Sigmoid colon (tissue), 6 donors: ENCODE measurements at regions not wholly inside any gene's neighbourhood (a gene's known extent, or its start where the extent isn't known, plus 50 kb on each side); places are given as distances from the start of the nearest gene placed in this dataset.

ENCODE experiments used
- DNase-seq: peaks from one replicate; pipeline ENCODE4 v3.0.0-alpha.2; 2019
- H3K27ac ChIP-seq, 4 donors: fragments of 200-600 bp; sonication (generic); one replicate each; pipeline ENCODE4 v1.5.1; 2016 to 2019; ENCODE audit warnings: mild to moderate bottlenecking in 1 of 4
- H3K27me3 ChIP-seq, 3 donors: fragments of 200-600 bp; sonication (generic); one replicate each; pipeline ENCODE4 v1.5.1; 2019; ENCODE audit warnings: mild to moderate bottlenecking in 1 of 3
- H3K36me3 ChIP-seq, 4 donors: fragments of 200-600 bp; sonication (generic); one replicate each; pipeline ENCODE4 v1.5.1; 2016 to 2019
- H3K4me1 ChIP-seq, 4 donors: fragments of 200-600 bp; sonication (generic); one replicate each; pipeline ENCODE4 v1.5.1; 2017 to 2019
- H3K4me3 ChIP-seq, 4 donors: fragments of 200-600 bp; sonication (generic); one replicate each; pipeline ENCODE4 v1.5.1; 2017 to 2019; ENCODE audit warnings: mild to moderate bottlenecking in 2 of 4, moderate library complexity in 1 of 4
- H3K9me3 ChIP-seq, 4 donors: fragments of 200-600 bp in 3 of 4; sonication (generic) in 3 of 4; one replicate each; pipeline versions ENCODE4 v1.5.1 to v1.6.1; 2013 to 2019
- CTCF ChIP-seq, 4 experiments: fragments of 450-650 bp in 3 of 4; fragments of 200-600 bp in 1 of 4; IDR thresholded peaks; one replicate each; pipeline ENCODE4 v1.5.1; 2016 to 2019; ENCODE audit warnings: antibody characterized with exemption in 4 of 4, mild to moderate bottlenecking in 3 of 4, moderate library complexity in 2 of 4
- EP300 ChIP-seq, 4 donors: sonication (generic); formaldehyde crosslinking; IDR thresholded peaks; one replicate each; pipeline ENCODE4 v1.6.1; 2017; ENCODE audit warnings: antibody characterized with exemption in 4 of 4
- POLR2A ChIP-seq, 2 donors: fragments of 450-650 bp; IDR thresholded peaks; one replicate each; pipeline ENCODE4 v1.6.1; 2016; ENCODE audit warnings: antibody characterized with exemption in 2 of 2, mild to moderate bottlenecking in 2 of 2, moderate library complexity in 2 of 2
- POLR2AphosphoS5 ChIP-seq, 4 donors: sonication (generic); formaldehyde crosslinking; IDR thresholded peaks; one replicate each; pipeline ENCODE4 v1.6.1; 2017; ENCODE audit warnings: antibody characterized with exemption in 4 of 4
- WGBS, 2 donors: extraction: QIAGEN DNeasy Blood & Tissue Kit; methylation state at CpG; one replicate each; pipeline ENCODE4 v1.1.7; 2013; 5-methylcytosine and 5-hydroxymethylcytosine counted together
- intact Hi-C: fragments of 100-400 bp; cut with DNase I; formaldehyde crosslinking; loops from one replicate; pipeline ENCODE4 v1.15.1; 2023
- donor health status: healthy with polysubstance abuse.
- donor health status: healthy.

GRCh38 chr21:35485364-35485763 is 436.3 kb upstream of the RUNX1 start:
- TF ChIP-seq POLR2AphosphoS5 (IDR thresholded peaks at IDR 0.05) (no peak), POLR2A (IDR thresholded peaks at IDR 0.05) (no peak), CTCF (IDR thresholded peaks at IDR 0.05) (no peak), EP300 (IDR thresholded peaks at IDR 0.05) (no peak)
- no peaks in the 10 kb centered on the region for H3K4me1 ChIP-seq
- intact Hi-C loops: no loop called here
- H3K36me3 ChIP-seq: no peaks in the 10 kb centered on the region
- no peak overlapping the region for H3K27ac ChIP-seq
- DNase-seq: no peak
- H3K9me3 ChIP-seq: no peaks in the 10 kb centered on the region
- H3K4me3 ChIP-seq: no peak overlapping the region
- H3K27me3 ChIP-seq: no peaks in the 10 kb centered on the region
- whole genome bisulfite sequencing, 2 donors: 89 to 93% methylated on average over 2 of the region's 2 CpGs

GRCh38 chr21:35484851-35485250 is 435.7 kb upstream of the RUNX1 start:
- Histone ChIP-seq H3K27ac (no peak overlapping the region), H3K4me1 (no peaks in the 10 kb centered on the region), H3K27me3 (no peaks in the 10 kb centered on the region), H3K4me3 (no peak overlapping the region), H3K9me3 (peaks cover 0 to 2% (median 0%) of the 10 kb centered on the region in 4 donors), H3K36me3 (no peaks in the 10 kb centered on the region)
- TF ChIP-seq POLR2AphosphoS5 (IDR thresholded peaks at IDR 0.05) (no peak), POLR2A (IDR thresholded peaks at IDR 0.05) (no peak), EP300 (IDR thresholded peaks at IDR 0.05) (no peak), CTCF (IDR thresholded peaks at IDR 0.05) (no peak)
- DNase-seq: no peak
- intact Hi-C loops: no loop called here
- WGBS, 2 donors: 53 to 71% methylated on average over 2 of the region's 2 CpGs

- Histone ChIP-seq H3K4me1 (no peaks in the 10 kb centered on the region), H3K27me3 (no peaks in the 10 kb centered on the region), H3K9me3 (peaks cover 0 to 2% (median 0%) of the 10 kb centered on the region in 4 donors), H3K36me3 (no peaks in the 10 kb centered on the region), H3K4me3 (no peak overlapping the region), H3K27ac (no peak overlapping the region)
- no peak for DNase-seq
- intact Hi-C loops: no loop called here
- no peak for TF ChIP-seq POLR2A (IDR thresholded peaks at IDR 0.05)
- no peak for TF ChIP-seq CTCF (IDR thresholded peaks at IDR 0.05)
- no peak for TF ChIP-seq POLR2AphosphoS5 (IDR thresholded peaks at IDR 0.05)
- no peak for TF ChIP-seq EP300 (IDR thresholded peaks at IDR 0.05)
- WGBS, 2 donors: 94 to 98% methylated on average over 2 of the region's 2 CpGs
These were observed 434.9 kb upstream of the RUNX1 start for GRCh38 chr21:35484032-35484431.

GRCh38 chr21:35482933-35483662 is 434.0 kb upstream of the RUNX1 start:
- H3K9me3 ChIP-seq: peaks cover 0 to 2% (median 0%) of the 10 kb centered on the region in 4 donors
- no peaks in the 10 kb centered on the region for H3K36me3 ChIP-seq
- H3K27ac ChIP-seq: no peak overlapping the region
- H3K4me1 ChIP-seq: no peaks in the 10 kb centered on the region
- no peaks in the 10 kb centered on the region for H3K27me3 ChIP-seq
- TF ChIP-seq POLR2AphosphoS5 (IDR thresholded peaks at IDR 0.05) (no peak), EP300 (IDR thresholded peaks at IDR 0.05) (no peak), POLR2A (IDR thresholded peaks at IDR 0.05) (no peak), CTCF (IDR thresholded peaks at IDR 0.05) (no peak)
- WGBS, 2 donors: 62 to 65% methylated on average over 3 of the region's 3 CpGs
- DNase-seq: no peak
- no peak overlapping the region for H3K4me3 ChIP-seq
- intact Hi-C loops: no loop called here

GRCh38 chr21:35482096-35482495 is 433.0 kb upstream of the RUNX1 start:
- Histone ChIP-seq H3K27ac (no peak overlapping the region), H3K4me1 (no peaks in the 10 kb centered on the region), H3K4me3 (no peak overlapping the region), H3K36me3 (no peaks in the 10 kb centered on the region), H3K9me3 (peaks cover 0 to 2% (median 0%) of the 10 kb centered on the region in 4 donors), H3K27me3 (no peaks in the 10 kb centered on the region)
- intact Hi-C loops: no loop called here
- TF ChIP-seq POLR2AphosphoS5 (IDR thresholded peaks at IDR 0.05) (no peak), POLR2A (IDR thresholded peaks at IDR 0.05) (no peak), CTCF (IDR thresholded peaks at IDR 0.05) (no peak), EP300 (IDR thresholded peaks at IDR 0.05) (no peak)
- WGBS, 2 donors: 60 to 83% methylated on average over 2 of the region's 2 CpGs
- DNase-seq: no peak
